GM18868 (cell line): ENCODE measurements at regions not wholly inside any gene's neighbourhood (a gene's known extent, or its start where the extent isn't known, plus 50 kb on each side); places are given as distances from the start of the nearest gene placed in this dataset.

Experiments used
- ATAC-seq: cut with Tn5 transposase; IDR thresholded peaks from one replicate; pipeline ENCODE4 v1.9.1; 2021; ENCODE audit warnings: mild to moderate bottlenecking, moderate library complexity; ENCODE audit not compliant: unreplicated experiment

DNA sequence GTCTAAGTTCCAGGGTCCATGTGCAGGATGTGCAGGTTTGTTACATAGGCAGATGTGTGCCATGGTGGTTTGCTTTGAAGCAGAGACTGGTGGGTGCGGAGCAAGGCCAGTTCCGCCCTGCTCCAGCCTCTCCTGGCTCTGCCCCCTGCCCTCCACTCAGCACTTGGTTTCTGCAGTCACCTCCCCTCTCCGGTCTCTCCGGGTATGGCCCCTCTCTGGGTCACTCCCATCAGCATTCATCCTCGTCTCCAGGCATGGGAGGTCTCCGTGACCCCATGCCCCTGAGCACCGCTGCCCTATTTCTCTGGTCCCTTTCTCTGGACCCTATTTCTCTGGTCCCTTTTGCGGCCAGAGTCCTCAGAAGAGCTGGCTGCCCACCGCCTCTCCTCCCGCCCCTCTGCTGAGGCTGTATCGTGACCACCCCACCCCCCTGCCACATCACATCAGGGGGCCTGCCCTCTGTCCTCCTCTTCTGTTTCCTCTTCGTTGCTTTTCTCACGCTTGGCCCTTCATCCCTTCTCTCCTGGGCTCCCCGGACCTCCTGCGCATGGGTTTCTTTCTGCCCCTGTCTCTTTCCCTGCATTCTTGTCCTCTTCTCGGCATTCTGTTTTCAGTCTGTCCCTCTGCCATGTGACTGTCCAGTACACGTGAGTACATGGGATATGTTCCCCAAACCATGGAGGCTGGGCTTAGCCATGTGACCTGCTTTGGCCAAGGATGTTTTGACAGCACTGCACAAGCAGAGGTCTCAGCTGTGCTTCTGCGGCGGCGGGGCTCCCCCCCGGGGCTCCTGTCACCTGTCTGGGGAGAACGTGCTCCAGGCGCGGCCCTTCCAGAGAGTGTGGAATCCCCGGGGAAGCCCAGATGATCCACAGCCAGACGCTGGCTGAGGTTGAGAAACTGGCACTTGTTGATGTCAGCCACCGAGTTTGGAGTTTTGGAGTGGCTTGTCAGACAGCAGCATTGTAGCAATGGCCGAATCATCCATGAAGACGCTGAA lies 54.4 kb upstream of the C1orf174 start:
- no peak for ATAC-seq

DNA sequence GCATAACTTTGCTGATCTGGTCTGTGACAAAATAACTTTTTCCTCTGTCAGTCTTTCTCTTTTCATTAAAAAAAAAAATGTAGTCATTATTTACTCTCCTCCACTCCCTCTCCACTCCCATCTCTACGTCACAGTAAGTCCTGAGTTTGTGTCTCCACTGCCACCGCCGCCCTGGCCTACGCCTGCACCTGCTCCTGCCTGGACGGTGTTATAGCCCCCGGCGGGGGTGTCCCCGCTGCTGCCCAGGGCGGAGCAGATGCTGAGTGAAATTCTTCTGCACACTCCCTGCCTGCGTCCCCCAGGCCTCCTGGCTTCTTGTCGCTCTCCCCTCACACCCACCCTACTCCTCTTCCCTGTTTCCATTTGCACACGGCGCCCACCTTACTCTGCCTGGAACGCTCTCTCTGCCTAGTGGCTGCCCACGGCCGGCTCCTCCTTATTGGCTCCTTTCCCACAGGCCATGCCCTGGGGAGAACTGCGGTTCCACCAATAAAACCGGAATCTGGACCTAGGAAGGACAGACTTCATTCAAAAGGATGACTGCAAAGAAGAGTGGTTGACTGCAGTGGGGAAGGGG lies 55.2 kb upstream of the C1orf174 start:
- ATAC-seq = no peak

DNA sequence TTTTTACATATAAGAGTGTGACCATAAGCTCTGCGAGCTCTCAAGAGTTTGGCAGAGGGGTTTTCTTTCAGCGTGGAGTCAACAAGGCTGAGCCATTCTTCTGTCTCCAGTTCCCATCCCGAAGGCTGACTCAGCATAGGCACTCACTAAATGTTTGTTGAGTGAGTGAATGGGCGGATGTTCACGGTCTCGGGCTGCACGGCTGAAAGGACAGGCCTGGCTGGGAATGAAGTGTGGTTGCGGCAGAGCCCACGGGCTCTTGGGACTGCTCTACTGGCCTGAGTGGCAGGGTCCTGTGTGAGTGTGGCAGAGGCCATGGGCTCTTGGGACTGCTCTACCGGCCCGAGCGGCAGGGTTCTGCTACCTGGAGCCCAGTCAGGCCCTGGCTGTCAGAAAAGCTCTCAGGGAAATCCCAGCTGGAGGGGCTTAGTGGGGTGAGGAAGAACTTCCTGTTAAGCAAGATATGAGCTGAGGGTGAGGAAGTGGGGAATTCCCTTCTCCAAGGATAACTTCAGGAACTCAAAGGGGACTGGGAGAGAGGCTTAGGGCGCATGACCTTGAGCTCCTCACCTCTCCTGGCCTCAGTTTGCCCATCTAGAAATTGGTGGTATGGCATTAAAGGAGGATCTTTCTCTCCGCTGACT lies 56.6 kb upstream of the C1orf174 start:
- ATAC-seq = no peak

DNA sequence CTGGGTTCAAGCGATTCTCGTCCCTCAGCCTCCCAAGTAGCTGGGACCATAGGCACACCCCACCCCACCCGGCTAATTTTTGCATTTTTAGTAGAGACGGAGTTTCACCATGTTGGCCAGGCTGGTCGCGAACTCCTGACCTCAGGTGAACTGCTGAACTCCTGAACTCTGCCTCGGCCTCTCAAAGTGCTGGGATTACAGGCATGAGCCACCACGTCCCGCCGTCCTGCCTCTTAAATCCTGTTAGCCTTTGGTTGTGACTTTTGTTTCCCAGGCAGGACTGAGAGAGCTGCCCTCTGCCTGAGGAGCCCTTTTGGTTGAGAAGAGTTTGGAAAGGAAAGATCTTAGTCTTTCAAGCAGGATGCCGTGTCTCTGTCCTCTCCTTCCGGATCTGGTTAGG lies 59.3 kb upstream of the C1orf174 start:
- no peak for ATAC-seq

DNA sequence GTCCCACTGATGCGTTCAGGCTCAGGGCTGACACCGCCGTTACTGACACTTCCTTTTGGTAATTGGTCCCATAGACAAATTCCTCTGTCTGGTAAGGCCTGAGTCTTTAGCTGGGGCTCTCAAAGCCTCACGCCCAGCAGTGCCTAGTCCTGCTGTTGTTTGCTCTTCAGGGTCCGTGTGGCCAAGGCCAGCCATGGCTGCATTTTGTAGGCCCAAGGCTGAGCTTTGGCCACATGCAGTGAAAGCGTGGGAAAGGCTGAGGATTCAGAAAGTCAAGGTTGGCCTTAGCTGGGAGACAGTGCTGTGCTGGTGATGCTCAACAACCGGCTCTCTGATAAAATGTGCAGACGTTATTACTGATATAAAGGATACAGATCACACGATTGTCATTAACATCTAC lies 63.5 kb upstream of the C1orf174 start:
- no peak for ATAC-seq

DNA sequence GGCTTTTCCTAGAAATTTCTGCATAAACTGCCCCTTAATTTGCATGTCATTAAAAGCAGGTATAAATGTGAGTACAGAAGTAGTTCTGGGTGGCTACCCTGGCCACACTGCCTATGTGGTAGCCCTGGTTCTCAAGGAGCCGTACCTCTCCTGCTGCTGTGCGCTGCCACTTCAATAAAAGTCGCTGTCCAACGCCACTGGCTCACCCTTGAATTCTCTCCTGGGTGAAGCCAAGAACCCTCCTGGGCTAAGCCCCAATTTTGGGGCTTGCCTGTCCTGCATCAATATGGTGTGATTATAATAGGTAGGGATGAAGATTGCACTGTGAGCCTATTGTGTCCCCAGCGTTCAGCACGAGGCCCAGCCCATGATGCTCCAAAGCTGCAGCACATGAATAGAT lies 65.6 kb upstream of the C1orf174 start:
- no peak for ATAC-seq

DNA sequence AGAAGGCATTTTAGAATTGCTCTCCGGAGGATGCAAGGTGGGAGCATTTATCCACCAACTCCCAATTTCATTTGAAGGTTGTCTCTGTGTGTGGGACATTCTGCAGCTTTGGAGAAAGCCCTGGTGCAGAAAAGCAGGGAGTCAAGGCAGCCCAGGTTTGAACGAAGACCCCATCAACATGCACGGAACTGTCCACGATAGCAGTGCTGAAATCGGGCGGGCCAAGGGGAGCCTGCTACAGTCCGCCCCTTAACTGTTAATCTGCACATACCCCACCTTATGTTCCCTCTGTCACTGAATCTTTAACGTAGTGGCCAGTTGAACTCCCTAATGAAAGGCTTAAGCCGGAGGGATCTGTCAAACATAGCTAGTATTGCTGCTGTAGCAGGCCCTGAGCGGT lies 68.8 kb upstream of the C1orf174 start:
- ATAC-seq = no peak

DNA sequence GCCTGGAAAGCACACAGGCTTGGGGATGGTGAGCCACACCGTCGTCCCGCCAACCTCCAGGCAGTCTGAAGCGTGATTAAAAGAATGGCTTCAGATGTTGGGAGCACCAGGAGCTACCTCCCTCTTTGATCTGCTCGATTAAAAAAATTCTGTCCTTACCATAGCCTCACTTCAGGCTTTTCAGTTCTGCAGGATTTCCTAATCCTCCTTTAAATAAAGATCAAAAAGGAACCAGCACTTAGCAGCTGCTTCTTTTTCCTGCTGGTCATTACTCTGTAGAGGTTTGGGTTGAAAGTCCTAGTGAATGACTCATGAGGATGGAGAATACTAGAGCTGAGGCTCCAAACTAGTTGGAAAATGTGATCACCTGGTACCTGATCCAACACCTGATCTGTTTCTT lies 71.9 kb upstream of the C1orf174 start:
- ATAC-seq = no peak

DNA sequence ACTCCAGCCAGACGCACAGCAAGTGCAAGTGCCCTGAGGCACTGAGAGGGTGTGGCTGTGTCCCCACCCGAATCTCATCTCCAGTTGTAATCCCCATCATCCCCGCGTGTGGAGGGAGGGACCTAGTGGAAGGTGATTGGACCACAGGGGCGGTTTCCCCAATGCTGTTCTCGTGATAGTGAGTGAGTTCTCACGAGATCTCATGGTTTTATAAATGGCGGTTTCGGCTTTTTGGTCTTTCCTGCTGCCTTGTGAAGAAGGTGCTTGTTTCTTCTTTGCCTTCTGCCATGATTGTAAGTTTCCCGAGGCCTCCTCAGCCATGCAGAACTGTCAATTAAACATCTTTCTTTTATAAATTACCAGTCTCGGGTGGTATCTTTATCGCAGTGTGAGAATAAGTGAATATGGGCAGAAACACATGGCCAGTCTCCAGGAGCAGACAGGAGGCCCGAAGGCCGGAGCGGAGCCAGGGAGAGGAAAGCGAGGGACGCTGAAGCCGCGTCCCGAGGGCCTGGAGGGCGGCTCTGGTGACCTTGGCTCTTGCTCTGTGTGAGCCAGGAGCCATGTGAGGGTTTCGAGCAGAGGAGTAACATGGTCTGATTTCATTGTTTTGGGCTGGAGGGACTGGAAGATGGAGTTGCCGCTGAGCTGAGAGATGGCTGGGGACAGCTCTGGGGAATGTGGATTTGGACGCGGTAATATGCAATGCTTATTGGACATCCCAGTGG lies 76.0 kb upstream of the C1orf174 start:
- ATAC-seq = no peak

DNA sequence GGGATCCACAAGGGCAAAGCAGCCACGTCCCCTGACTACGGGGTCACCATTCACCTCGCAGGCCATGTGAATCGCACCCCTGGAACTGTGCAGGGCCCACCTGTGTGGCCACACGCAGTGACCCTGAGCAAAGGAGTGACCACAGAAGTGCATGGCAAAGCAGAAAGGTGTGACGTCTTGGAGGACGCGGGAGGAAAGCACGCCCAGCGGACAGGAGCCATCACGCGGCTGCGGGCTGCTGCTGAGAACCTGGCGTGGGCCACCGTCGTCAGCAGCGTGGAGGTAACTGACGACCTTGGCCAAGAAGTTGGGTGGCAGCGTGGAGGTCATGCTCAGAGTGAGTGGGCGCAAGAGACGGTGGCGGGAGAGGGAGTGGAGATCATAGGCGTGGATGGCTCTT lies 76.7 kb upstream of the C1orf174 start:
- ATAC-seq = no peak

DNA sequence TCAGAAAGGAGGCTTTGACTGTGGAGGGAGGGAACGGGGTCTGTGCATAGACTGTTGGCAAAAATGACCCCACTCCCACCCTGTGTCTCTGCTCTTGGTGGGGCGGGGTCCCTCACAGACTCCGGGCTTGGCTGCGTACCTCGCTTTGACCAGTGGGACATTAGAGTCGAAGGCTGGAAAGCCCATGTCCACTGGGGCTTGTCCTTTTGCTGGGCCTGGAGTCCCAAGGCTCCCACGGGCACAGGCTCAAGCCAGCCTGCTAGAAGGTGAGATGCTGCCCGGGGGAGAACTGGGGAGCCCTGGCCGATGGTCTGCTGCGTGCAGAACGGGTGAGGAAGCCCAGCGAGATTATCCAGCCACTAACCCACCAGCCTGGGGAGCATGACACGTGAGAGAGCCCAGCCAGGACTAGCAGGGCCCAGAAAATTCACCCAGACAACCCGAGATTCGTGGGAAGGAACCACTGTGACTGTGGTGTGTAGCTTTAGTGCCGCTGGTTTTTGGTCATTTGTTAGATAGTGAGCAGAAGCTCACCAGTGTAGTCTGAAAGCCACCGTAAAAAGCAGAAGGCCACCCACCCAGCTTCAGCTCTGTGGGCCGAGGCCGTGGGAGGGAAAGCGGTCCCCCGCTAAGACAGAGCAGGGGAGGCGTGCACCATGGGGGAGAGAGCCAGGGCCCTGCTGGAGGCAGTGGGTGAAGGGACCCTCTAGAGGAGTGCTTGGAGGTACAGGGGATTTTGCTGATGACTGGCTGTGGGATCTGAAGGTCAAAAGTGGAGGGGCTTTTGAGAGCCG lies 78.3 kb upstream of the C1orf174 start:
- no peak for ATAC-seq

DNA sequence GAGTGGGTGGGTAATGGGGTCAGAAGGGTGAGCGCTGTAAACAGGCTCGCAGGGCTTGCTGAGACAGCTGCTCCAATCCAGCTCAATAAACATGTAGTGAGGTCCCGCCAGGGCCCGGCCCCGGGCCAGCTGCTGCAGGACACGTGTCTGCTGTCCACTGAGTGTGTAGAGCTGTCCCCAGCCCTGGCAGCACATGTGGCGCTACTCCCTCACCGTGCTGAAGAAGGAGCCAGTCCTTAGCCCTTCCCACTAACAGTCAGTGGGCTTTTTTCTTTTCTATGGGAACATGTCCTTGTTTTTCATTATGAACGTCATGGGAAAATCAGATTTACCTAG lies 78.9 kb upstream of the C1orf174 start:
- ATAC-seq = no peak

DNA sequence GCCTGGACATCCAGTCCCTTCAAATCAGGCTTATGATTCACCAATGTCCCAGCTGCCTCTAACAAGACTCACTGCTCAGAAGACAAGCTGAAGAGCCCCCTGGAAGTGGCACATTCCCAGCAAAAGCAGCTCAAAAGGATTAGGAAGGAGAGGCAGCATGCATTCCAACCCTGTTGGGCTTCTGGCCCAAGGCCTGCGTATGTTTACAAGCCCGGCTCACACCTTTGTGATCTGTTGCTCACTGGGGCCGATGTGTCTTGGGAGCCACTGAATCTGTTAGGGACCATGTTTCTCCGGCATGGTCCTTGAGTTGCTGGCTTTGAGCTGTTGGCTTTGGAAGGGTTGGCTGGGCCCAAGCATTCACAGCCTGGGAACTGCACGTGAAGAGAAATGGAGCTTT lies 81.2 kb upstream of the C1orf174 start:
- no peak for ATAC-seq

DNA sequence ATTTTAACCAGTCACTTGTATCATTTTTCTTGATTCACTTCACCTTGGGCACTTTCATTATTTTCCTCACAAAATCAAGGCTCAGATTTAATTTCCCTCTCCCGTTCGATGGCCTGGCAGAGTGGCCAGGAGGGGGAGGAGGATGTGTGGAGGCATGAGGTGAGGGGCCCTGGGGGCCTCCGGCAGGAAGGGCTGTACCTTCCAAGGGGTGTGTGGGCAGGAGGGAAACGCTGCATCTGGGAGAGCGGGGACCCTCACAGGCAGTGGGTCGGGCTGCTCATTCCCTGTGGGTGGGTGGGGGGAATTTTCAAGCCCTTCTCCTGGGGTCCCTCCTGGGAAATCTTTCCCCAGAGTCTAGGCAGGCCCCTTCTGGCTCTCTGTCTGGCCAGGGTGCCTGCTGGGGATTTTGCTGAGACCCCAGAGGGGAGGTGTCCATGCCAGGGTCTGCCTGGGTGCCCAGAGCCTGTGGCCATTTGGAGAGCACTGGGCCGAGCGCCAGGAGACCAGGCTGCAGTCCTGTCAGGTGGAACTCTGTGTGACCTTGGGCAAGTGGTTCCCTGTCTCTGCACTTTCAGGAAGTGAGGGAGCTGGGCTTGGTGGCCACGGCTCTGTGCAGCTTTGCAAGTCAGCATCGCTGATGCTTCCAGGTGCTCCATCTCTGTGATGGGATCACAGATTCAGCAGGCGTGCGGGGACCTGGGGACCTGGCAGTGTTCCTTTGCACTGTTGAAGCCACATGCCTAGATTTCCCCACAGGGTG lies 81.9 kb upstream of the C1orf174 start:
- ATAC-seq = no peak

DNA sequence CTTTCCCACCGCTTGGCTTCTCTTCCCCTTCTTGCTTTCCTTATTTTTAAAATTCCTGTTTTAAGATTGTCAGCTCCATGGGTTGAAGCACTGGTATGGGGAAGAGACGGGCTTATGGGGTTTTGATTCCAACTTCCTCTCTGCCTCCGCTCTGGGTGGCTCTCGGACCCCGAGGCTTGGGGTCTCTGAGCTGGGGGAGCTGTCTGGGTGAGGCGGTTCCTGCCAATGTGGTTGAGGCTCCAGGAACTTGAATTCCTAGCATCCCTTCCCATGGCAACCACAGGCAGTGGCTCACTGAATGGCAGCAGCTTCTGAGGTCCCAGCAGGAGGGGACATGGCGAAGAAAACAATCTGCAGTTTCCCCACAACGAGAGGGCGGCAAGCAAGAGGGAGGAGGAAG lies 83.1 kb upstream of the C1orf174 start:
- ATAC-seq = no peak

DNA sequence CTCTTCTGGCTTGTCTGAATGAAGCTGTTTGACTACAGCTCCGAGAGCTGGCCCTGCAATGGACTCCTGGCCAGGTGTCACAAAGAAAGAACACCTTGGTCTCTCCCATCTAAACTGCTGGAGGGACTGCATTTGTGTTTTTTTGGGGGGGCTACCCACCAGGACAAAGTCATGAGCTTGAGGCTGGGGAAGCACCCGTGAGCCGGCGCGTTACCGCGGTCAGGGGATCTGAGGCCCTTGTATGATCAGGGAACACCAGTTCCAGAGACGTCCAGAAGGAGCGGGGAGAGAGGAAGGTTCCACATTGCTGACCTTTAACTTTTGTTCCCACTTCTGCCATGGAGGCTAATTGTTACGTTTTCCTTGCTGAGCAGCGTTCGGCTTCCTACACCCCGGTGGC lies 84.5 kb upstream of the C1orf174 start:
- no peak for ATAC-seq

DNA sequence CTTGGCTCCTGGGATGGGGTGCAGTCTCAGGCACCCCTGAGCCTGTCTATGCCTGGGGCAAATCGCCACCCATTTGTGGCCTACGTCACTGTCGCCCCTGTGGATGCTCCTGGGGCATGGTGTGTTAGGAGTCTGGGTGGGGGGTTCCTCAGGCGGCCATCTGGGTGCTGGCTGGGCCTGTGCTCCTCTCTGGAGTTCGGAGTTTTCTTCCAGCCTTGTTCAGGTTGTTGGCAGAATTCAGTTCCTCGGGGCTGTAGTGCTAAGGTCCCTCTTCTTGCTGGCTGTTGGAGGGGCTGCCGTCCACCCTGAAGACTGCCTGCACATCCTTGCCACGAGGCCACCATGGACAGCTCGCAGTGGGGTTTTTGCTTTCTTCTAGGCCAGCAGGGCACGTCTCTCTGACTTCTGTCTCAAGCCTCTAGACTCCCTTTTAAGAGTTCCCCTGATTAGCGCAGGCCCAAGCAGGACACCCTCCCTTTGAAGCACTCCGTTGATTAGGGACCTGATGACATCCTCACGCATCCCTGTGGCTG lies 86.7 kb upstream of the C1orf174 start:
- no peak for ATAC-seq

DNA sequence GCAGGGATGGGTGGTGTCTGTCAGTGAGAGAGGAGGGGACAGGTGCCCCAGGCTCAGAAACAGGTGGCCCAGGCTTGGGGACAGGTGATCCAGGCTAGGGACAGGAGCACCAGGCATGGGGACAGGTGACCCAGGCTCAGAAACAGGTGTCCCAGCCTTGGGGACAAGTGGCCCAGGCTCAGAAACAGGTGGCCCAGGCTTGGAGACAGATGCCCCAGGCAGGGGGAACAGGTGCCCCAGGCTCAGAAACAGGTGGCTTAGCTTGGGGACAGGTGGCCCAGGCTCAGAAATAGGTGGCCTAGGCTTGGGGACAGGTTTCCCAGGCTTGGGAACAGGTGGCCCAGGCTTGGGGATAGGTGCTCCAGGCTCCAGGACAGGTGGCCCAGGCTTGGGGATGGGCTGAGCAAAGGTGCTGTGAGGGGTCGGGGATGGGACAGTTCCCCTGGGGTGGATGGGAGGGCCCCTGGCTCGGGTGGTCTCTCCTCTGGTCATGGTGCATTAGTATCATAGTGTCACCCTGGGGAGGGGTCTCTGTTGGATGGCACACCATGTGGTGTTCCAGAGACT lies 87.7 kb upstream of the C1orf174 start:
- ATAC-seq = no peak

DNA sequence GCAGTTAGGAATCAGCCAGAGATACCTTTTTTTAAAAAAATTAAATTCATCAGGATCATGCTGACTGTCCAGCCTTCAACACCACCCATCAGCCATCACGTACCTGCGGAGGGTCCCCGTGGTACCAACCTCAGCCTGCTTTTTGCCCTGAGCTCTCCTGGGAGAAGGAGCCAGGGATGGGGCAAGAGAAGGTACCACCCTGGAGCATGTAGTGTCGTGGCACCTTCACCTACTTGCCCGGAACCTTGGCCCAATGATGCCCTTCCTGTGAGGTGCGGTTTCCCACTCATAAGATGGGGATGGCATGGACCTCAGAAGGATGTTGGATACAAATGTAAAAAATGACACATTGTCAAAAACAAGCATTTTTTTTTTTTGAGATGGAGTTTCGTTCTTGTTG lies 88.4 kb upstream of the C1orf174 start:
- no peak for ATAC-seq
